ENCODE measurements at regions not wholly inside any gene's neighbourhood (a gene's known extent, or its start where the extent isn't known, plus 50 kb on each side); places are given as distances from the start of the nearest gene placed in this dataset.

DNA sequence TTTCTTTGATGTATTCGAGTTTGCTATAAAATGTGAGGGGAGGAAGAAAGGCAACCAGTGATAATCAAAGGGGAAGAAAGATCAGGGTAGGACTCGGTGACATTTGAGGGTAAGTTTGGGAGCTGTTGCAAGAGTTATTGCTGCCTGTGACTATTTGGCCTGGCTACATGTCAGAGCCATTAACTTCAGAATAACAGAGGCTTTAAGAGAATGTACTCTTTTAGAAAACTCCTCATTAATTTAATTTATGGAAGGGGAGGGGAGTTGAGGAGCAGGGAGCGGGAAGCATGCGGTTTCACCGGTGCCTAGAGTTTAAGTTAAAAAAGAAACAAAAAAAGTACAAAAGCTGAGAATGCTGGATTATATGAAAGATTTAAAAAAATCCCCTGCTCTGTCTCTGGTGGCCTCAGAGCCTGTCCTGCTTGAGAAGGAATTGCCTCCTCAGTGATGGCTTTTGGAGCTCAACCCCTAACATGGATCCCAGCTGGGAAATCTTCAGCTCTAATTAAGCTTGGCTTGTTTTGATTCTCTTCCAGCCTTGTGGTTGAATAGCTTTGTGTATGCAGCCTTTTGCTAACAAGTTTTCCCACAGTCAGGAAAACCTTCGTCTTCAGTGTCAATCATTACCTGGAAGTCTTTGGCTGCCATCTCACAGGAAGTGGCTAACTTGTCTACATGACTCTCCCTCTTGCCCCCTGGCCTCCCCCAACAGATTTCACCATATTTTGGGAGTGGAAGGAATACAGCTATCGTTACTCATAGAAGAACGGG lies 238.2 kb downstream of the SOX4 start:
- peak; percentile 9 for DNase-seq
- in situ Hi-C loops (cut with MboI; ENCODE audit: low pct_unique_long_range_greater_than_20kb, low sequenced_read_pairs): no loop called here

DNA sequence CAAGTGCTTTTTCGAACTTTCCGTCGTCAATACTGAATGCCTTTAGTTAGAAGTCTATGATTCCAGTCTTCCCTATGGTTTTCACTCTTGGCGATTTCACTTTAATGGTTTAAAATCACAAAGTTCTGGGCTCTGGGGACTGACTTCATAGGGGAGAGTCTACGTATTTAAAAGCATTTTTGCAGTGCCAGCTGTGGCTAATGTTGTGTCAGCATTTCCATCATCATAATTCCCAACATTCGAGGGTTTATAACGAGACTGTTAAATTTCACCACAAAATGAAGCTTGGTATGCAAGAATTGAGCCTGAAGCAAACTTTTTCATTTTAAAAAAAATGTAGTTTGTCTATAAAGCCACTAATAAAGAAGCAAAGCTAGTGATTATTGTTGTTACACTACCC lies 242.7 kb downstream of the SOX4 start:
- no peak for DNase-seq
- in situ Hi-C loops (cut with MboI; ENCODE audit: low pct_unique_long_range_greater_than_20kb, low sequenced_read_pairs): no loop called here

DNA sequence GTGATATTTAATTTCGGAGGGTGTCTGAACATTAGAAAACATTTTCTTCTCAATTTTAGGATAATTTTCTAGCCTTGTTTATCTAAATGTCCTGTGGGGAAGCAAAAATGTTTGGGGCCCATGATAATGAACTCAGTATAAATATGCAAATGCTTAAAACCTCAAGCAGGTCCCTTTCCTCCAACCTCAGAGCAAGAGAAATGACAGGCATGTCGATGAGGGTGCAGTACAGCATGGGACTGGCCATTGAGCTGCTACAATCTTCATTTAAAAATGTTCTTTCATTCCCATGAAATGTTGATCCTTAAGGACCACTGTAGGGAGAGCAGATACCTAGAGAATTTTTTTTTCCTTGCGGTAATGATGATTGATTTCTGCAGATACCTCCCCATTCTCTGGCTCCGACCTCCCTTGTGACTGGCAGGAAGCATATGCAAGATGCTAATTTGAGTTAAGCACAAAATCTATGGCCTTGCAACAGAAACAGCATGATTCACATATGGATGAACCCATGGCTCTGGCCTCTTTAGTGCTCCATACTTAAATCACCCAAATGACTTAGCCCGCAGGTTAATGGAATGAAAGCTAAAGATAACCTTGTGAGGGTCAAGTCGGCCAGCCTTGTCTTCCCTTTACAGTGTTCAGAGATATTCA lies 243.3 kb downstream of the SOX4 start:
- in situ Hi-C loops (cut with MboI; ENCODE audit: low pct_unique_long_range_greater_than_20kb, low sequenced_read_pairs): no loop called here
- peak; percentile 39 for DNase-seq

DNA sequence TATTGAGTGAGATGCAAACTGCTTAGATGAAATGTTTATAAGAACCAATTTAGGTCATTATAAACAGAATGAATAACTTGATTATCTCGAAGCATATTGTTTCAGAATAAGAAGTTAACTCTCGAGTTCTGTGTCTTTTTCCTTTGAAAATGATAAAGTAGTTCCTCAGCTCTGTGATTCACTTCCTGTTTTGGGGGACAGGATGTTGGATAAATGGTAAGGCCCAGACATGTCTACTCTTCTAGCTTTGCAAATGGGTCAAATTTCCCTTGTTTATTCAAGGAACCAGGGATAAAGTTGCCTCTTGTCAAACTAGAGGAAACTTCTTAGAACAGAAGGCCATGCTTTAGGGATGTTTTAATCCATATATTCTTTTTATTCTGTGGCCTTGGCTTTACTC lies 246.9 kb downstream of the SOX4 start:
- in situ Hi-C loops (cut with MboI; ENCODE audit: low pct_unique_long_range_greater_than_20kb, low sequenced_read_pairs): no loop called here
- peak; percentile 46 for DNase-seq

DNA sequence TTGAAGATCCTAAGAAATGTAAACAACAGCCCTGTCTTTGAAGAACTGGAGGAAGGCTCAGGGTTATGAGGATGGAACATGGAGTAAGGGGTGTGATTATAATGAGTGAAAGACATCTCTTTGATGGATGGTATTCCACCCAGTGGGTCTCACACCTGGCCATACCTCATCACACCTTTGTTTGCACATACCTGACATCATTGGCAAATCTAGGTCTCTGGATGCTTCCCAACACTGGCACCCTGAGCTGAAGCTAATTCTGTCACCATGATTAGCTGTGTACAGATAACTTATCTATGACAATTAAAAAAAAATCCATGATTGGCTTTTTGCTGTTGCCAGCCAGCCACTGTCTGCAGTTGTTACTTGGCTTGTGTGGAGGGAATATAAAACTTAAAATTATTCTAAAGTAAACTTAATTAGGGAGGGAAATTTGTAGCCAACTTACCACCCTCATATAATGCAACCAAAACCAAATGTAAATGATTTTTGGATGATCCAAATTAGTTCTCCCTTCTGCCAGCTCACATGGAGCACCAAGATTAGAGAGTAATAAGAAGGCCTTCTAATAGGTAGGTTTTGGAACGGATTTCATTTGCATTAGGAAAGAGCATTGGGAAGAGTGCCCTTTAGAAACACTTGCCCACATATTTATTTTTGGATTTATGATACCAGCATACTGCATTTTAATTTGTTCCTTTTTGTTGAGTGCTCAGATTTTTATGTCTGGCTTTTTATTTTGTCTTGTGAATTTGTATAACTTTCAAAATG lies 249.5 kb downstream of the SOX4 start:
- no peak for DNase-seq
- in situ Hi-C loops (cut with MboI; ENCODE audit: low pct_unique_long_range_greater_than_20kb, low sequenced_read_pairs): no loop called here

DNA sequence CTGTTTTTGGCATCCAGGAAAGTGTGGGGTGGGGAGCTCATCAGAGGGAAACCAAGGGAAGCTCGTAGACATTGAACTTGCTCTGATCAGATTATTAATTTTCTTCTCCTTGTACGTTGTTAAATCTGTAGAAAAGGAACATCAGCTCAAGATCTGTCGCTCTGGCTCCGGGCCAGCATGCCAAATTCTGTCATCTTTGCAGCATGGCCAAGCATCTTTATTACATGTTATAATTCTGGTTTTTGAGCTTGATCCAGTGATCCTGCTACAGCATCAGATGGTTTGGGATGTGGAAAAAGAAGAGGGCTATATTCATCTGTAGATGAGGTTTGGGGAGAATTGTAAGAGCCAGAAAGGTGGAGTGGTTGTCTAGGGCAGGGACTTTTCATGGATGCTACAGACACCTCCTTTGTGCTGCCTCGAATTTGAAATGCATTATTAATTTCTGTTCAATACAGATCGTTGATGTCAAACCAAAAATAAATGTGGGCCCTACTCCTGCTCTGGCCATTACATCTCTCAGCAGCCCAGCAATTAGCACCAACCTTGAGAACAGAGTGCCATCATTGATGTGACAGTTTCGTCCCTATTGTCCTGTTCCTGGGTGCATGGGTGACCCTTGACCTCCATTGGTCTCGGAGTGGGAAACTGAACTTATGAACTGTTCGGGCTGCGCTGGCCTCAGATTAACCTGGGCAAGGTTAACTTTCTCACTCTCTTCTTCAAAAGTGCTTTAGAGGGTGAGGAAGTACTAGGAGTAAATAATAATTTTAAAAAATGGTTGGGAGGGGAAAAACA lies 250.8 kb downstream of the SOX4 start:
- in situ Hi-C loops (cut with MboI; ENCODE audit: low pct_unique_long_range_greater_than_20kb, low sequenced_read_pairs): no loop called here
- DNase-seq: no peak

DNA sequence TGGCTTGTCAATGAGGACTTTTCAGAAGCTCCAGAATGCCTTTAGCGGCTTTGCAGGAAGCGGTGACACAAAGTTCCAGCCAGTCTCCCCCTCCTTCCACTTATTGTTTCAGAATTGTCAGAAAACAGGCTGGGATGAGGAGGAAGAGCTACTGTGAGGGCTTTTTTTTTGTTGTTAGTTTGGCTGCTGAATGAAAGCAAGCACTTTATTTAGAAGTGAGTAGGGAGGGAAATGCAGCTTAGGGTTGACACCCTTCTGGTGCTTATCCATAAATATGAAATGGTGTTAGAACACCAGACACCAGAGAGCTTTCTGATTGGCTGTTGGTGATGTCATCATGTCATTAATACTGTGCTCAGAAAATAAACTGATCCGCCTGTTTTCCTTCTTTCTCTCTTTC lies 251.5 kb downstream of the SOX4 start:
- in situ Hi-C loops (cut with MboI; ENCODE audit: low pct_unique_long_range_greater_than_20kb, low sequenced_read_pairs): no loop called here
- DNase-seq: no peak

DNA sequence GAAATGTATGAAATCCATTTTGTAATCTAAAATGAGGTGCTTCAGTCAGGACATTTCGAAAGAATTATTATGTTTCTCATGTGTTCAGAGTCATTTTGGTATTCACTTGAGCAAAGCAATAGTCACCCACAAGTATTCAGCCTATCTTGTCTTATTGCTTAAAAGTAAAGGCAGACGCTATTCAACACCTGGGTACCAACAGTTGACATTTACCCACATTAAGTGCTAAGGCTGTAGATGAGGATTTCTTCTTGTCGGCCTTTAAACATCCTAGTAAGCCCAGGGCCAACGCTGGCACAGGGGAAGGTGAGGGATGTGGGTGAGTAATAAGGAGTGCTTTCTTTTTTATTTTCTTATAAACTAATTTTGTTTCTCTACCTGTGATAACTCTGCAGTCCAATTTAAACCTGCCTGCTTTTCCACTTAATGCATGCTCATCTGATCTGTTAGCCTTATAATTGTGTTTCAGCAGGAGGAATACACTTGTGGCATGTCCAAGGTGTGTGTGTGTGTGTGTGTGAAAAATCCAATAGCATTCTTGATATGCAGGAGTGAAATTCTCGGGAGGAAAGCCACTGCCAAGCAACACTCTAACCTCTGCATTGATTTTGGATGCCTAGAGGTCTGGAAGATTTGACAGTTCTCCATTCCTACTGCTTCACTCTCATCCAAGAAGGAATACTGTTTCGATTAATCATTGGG lies 252.0 kb downstream of the SOX4 start:
- in situ Hi-C loops (cut with MboI; ENCODE audit: low pct_unique_long_range_greater_than_20kb, low sequenced_read_pairs): no loop called here

DNA sequence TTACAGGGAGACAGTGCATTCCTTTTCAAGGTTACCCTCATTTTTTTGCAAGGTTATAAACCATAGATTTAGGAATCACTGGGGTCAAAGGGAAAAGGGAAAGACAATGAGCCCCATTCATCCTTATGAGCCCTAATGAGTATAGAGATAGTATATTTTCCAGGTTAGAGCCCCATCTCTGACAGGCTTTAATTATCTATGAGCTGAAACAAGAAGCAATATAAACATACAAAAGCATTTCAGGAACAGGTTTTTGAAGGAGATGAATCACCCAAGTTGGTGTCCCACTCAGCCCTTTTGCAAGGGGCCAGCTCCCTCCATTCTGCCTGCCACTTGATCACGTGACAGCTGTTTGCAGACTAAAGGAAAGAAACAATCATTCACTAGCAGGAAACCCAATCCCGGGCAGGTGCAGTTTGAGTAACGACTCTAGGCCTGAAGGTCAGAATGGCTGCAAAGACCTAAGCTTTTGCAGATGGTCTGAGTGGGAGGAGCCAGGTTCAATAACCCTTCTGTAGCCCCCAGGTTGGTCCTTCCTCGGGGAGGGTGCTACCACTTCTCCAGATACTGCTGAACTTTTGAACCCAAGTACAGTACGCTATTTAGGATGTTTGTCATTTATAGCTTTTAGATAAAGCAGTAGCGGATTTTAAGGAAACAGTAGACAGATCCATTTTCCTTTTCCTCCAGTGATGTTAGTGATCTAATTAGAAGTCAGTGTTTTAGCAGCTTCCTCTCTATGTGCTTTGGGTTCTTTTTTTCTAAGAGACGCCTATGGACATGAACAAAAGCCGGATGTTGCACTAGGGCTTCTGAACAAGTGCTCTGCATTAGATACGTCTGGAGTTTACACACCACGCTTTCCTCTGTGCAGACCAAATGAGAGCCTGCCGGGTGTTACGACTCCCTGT lies 253.2 kb downstream of the SOX4 start:
- in situ Hi-C loops (cut with MboI; ENCODE audit: low pct_unique_long_range_greater_than_20kb, low sequenced_read_pairs): no loop called here
- DNase-seq: peak; percentile 53

More for the DNA sequence above, 252.0 kb downstream of the SOX4 start:
- DNase-seq: no peak

DNA sequence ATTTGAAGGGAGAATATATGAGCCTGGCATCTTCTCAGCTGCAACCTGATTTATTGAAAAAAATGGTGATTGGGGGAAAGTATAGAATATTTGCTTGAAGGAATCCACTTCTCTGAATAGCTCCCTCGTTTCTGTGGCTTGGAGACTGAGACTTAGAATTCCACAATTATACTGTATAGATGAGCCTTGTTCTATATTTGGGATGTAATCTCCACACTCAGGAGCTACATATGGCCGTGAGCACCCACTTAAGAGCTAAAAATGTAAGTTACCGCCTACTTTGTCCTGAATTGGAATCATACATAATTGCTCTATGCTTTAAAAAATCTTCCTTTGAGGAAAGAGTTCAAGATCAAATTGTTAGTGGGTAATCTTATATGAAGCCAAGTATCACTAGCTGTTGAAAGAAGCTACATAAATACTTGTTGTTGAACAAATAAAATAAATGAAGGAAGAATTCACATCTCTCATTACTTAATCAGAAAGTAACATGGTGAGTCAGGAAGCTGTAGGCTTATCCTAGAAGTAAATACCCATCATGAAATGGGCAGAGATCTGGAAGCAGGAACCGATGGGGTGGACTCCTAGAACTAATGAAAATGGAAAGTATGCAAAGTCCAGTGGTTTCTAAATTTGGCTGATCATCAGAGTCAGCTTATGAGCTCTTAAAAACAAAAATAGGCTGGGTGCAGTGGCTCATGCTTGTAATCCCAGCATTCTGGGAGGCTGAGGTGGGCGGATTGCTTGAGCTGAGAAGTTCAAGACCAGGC lies 254.3 kb downstream of the SOX4 start:
- no peak for DNase-seq
- in situ Hi-C loops (cut with MboI; ENCODE audit: low pct_unique_long_range_greater_than_20kb, low sequenced_read_pairs): no loop called here

DNA sequence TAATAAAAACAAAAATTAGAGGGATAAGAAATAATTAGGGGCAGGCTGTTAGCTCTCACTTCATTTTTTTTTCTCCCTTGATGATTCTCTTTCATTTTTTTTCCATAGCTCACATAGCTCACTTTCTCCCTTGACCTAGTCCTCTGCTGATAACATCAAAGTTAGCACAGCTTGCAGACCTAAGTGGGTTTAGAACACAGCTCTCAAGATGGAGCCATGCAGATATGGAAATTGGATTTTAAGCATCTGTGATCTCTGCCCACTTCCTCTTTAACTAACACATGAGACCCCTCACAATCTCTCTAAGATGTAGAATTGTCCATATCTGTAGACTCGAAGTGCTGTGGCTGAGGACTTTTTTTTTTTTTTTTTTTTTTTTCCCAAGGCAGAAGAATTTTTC lies 257.1 kb downstream of the SOX4 start:
- DNase-seq: peak; percentile 62
- in situ Hi-C loops (cut with MboI; ENCODE audit: low pct_unique_long_range_greater_than_20kb, low sequenced_read_pairs): no loop called here

DNA sequence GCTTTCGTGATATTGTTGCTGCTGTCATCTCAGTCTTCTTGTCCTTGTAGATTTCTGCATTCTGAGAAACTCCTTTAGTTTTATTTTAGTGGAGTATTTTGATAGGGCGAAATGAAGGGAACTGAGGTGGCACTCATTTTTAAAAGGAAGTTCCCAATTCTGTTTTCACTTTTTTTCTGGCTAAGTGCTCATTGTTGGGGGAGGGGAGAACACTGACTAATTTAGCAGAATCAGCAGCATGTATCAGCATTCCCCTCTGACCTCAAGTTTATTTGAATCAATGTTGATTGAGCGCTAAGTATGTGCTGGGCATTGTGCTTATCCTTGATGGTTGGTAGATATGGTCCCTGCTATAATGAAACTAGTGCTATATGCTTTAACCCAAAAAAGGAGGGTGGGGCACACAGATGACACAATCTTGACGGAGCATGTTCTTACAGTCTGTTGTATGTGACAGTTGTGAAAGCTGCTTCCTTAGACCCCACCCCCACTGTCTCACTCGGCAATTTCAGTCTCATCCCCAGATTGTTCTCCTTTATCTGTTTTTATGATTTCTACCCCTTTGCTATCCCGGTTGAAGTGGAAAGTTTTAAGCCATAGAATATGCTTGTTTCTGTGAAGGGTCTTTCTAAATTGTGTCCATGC lies 262.4 kb downstream of the SOX4 start:
- DNase-seq: peak; percentile 48

DNA sequence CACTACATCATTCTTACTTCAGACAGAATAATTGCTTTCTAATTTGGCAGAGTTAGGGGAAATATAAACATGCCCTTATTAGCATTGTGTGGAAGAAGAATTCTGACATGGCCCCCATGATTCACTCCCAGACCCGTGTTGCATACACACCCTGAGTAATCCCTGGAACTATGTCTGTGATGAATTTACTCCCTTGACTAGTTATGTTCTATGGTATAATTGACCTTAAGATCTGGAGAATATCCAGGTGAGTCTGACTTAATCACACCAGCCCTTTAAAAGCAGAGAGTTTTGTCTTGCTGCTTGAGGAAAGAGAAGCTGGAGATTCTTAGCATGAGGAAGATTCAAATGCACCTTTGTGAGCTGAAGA lies 262.9 kb downstream of the SOX4 start:
- in situ Hi-C loops (cut with MboI; ENCODE audit: low pct_unique_long_range_greater_than_20kb, low sequenced_read_pairs): no loop called here
- no peak for DNase-seq

More for the DNA sequence above, 262.4 kb downstream of the SOX4 start:
- in situ Hi-C loops (cut with MboI; ENCODE audit: low pct_unique_long_range_greater_than_20kb, low sequenced_read_pairs): no loop called here

DNA sequence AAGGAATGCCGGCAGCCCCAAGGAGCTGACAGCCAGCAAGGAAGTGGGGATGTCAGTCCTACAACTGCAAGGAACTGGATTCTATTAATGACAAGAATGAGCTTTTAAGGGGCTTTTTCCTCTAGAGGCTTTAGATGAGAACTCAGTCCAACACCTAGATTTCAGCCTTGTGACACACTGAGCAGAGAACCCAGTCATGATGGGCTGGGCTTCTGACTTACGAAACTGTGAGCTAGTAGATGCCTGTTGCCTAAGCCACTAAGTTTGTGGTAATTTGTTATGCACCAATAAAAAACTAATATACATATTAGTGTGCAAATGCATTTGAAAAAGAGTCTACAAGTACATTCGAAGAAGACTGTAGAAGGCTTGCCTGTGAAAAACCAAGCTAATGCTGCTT lies 263.3 kb downstream of the SOX4 start:
- in situ Hi-C loops (cut with MboI; ENCODE audit: low pct_unique_long_range_greater_than_20kb, low sequenced_read_pairs): no loop called here
- DNase-seq: no peak

DNA sequence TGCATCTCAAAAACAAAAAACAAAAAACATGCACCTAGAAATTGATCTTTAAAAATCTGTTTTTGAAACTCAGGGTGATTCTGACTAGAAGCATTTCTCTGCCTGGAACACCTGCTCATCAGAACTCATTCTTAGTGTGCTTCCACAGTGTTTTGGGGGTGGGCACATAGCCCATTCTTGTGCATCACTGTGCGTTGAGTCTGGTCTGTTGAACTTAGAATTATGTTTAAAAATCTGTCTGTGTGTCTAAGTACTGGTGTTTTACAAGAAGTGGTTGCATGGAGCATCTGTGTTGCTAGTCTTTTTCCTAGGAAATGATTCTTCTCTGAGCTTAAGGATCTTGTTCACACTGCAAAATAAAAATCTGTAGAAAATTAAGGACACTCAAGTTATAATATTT lies 264.5 kb downstream of the SOX4 start:
- in situ Hi-C loops (cut with MboI; ENCODE audit: low pct_unique_long_range_greater_than_20kb, low sequenced_read_pairs): no loop called here
- DNase-seq: no peak

DNA sequence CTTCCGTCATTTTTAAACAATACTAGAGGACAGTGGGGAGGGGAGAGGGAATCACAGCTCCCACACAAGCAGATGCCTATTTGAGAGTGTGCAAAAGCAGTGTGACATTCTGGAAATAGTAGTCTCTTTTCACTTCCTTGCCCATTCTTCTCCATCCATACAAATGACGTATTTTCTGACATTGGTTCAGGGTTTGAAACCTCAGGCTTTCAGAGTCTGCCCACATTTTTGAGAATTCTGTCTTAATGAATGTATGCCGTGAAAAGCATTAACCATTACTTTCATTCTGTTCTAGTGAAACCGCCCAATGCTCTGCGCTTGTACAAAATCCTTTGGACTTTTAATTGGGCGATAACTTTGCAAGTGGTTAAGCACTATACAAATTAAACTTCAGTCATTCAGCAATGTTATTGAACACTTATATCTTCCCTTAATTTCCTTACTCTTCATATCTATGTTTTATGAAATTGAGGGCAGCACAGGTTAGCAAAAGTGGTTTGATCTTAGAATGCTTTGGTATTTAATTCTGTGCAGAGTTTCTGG lies 265.7 kb downstream of the SOX4 start:
- DNase-seq: no peak
- in situ Hi-C loops (cut with MboI; ENCODE audit: low pct_unique_long_range_greater_than_20kb, low sequenced_read_pairs): no loop called here

DNA sequence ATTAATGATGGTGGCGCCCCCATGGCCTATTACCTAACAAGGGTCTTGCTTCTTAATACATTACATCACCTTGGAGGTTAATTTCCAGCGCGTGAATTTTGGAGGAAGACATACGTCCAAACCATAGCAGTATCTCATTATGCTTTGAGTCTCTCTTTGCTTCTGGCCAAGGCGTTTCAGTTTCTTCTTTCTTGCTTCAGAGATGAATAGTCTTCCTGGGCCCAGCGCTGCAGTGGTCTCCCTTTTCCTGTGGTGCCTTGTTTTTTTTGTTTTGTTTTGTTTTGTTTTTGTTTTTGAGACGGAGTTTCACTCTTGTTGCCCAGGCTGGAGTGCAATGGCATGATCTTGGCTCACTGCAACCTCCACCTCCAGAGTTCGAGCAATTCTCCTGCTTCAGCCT lies 268.4 kb downstream of the SOX4 start:
- DNase-seq: no peak
- in situ Hi-C loops (cut with MboI; ENCODE audit: low pct_unique_long_range_greater_than_20kb, low sequenced_read_pairs): no loop called here

Measured in KBM-7 (cell line).